Transverse colon (tissue), 4 donors: ENCODE measurements at regions not wholly inside any gene's neighbourhood (a gene's known extent, or its start where the extent isn't known, plus 50 kb on each side); places are given as distances from the start of the nearest gene placed in this dataset.

Source experiments
- CTCF ChIP-seq, 5 experiments: fragments of 200-600 bp in 3 of 5; fragments of 450-650 bp in 2 of 5; sonication (generic) in 3 of 5; IDR thresholded peaks; 1 replicate in 2 of 5; 2 replicates in 3 of 5; pipeline ENCODE4 v1.5.1; 2016 to 2017; ENCODE audit warnings: antibody characterized with exemption in 5 of 5, inconsistent platforms in 3 of 5, mild to moderate bottlenecking in 2 of 5, moderate library complexity in 1 of 5
- POLR2AphosphoS5 ChIP-seq, 3 donors: sonication (generic); formaldehyde crosslinking; IDR thresholded peaks; one replicate each; pipeline ENCODE4 v1.6.1; 2016; ENCODE audit warnings: antibody characterized with exemption in 3 of 3

- no peak for TF ChIP-seq POLR2AphosphoS5 (IDR thresholded peaks at IDR 0.05)
- no peak for TF ChIP-seq CTCF (IDR thresholded peaks at IDR 0.05)
These were observed 518.3 kb downstream of the DHX35 start for GRCh38 chr20:39480276-39481043.
